ENCODE measurements at regions not wholly inside any gene's neighbourhood (a gene's known extent, or its start where the extent isn't known, plus 50 kb on each side); places are given as distances from the start of the nearest gene placed in this dataset.

GRCh38 chr10:8229153-8229552, 174.7 kb downstream of the GATA3 start:
- no peak overlapping the region for H3K4me2 ChIP-seq (ENCODE audit: low read length)
- no peak overlapping the region for H3K4me3 ChIP-seq (ENCODE audit: low read length)
- H4K20me1 ChIP-seq (ENCODE audit: control insufficient read depth, insufficient read depth, low read depth, low read length), result no peaks in the 10 kb centered on the region
- no peaks in the 10 kb centered on the region for H3K36me3 ChIP-seq (ENCODE audit: control insufficient read depth, low read length)
- TF ChIP-seq EZH2phosphoT487 (IDR thresholded peaks at IDR 0.05; ENCODE audit: borderline replicate concordance, low read length), result no peak
- no peak for TF ChIP-seq CTCF (IDR thresholded peaks at IDR 0.05; ENCODE audit: low read depth, low read length, poor library complexity, severe bottlenecking)
- H3F3A ChIP-seq (ENCODE audit: control insufficient read depth, insufficient read depth), result no peaks in the 10 kb centered on the region
- H3K9me2 ChIP-seq (replicated peaks; ENCODE audit: control insufficient read depth, low read length), result no peaks in the 10 kb centered on the region
- H3K4me1 ChIP-seq (ENCODE audit: control insufficient read depth, low read length), result no peaks in the 10 kb centered on the region
- H3K79me2 ChIP-seq (ENCODE audit: control insufficient read depth, low read length), result no peaks in the 10 kb centered on the region
- no peak overlapping the region for H3K27ac ChIP-seq (ENCODE audit: low read depth, low read length)
- H3K9me3 ChIP-seq (ENCODE audit: control insufficient read depth, insufficient read depth, low read length), result no peaks in the 10 kb centered on the region
- no peaks in the 10 kb centered on the region for H3K27me3 ChIP-seq (ENCODE audit: control insufficient read depth, low read length)

- no peak overlapping the region for H3K4me3 ChIP-seq (ENCODE audit: low read length)
- no peaks in the 10 kb centered on the region for H3K79me2 ChIP-seq (ENCODE audit: control insufficient read depth, low read length)
- no peaks in the 10 kb centered on the region for H3K9me2 ChIP-seq (replicated peaks; ENCODE audit: control insufficient read depth, low read length)
- H3K27me3 ChIP-seq (ENCODE audit: control insufficient read depth, low read length), result no peaks in the 10 kb centered on the region
- no peaks in the 10 kb centered on the region for H3K4me1 ChIP-seq (ENCODE audit: control insufficient read depth, low read length)
- H3F3A ChIP-seq (ENCODE audit: control insufficient read depth, insufficient read depth), result no peaks in the 10 kb centered on the region
- no peak overlapping the region for H3K27ac ChIP-seq (ENCODE audit: low read depth, low read length)
- no peaks in the 10 kb centered on the region for H3K9me3 ChIP-seq (ENCODE audit: control insufficient read depth, insufficient read depth, low read length)
- no peak overlapping the region for H3K4me2 ChIP-seq (ENCODE audit: low read length)
- H3K36me3 ChIP-seq (ENCODE audit: control insufficient read depth, low read length), result no peaks in the 10 kb centered on the region
- no peaks in the 10 kb centered on the region for H4K20me1 ChIP-seq (ENCODE audit: control insufficient read depth, insufficient read depth, low read depth, low read length)
- TF ChIP-seq EZH2phosphoT487 (IDR thresholded peaks at IDR 0.05; ENCODE audit: borderline replicate concordance, low read length) (no peak), CTCF (IDR thresholded peaks at IDR 0.05; ENCODE audit: low read depth, low read length, poor library complexity, severe bottlenecking) (no peak)
These were observed 176.4 kb downstream of the GATA3 start for GRCh38 chr10:8230902-8231301.

DNA sequence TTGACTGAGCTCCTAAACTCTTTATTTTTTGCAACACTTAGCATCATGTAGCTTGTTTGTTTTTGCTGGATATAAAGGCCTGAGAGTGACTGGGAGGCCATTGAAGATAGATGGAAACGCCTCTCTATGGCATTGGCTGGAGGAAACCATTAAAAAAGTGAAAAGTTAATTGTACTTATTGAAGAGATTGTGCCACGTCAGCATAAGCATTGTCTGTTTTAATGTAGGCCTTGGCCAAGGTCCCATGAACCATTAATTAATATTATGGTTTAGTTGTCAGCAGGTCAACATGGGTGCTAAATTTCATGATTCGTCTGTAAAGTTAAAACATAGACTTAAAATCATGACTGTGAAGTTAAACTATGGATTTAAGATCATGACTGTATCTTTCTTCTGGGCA, 178.6 kb downstream of the GATA3 start:
- no peaks in the 10 kb centered on the region for H3K27me3 ChIP-seq (ENCODE audit: control insufficient read depth, low read length)
- TF ChIP-seq CTCF (IDR thresholded peaks at IDR 0.05; ENCODE audit: low read depth, low read length, poor library complexity, severe bottlenecking) (no peak), EZH2phosphoT487 (IDR thresholded peaks at IDR 0.05; ENCODE audit: borderline replicate concordance, low read length) (no peak)
- no peaks in the 10 kb centered on the region for H3K9me2 ChIP-seq (replicated peaks; ENCODE audit: control insufficient read depth, low read length)
- no peaks in the 10 kb centered on the region for H3K36me3 ChIP-seq (ENCODE audit: control insufficient read depth, low read length)
- no peak overlapping the region for H3K27ac ChIP-seq (ENCODE audit: low read depth, low read length)
- H3K9me3 ChIP-seq (ENCODE audit: control insufficient read depth, insufficient read depth, low read length), result no peaks in the 10 kb centered on the region
- H3K4me2 ChIP-seq (ENCODE audit: low read length), result no peak overlapping the region
- no peaks in the 10 kb centered on the region for H3K79me2 ChIP-seq (ENCODE audit: control insufficient read depth, low read length)
- no peak overlapping the region for H3K4me3 ChIP-seq (ENCODE audit: low read length)
- no peaks in the 10 kb centered on the region for H4K20me1 ChIP-seq (ENCODE audit: control insufficient read depth, insufficient read depth, low read depth, low read length)
- H3K4me1 ChIP-seq (ENCODE audit: control insufficient read depth, low read length), result no peaks in the 10 kb centered on the region
- H3F3A ChIP-seq (ENCODE audit: control insufficient read depth, insufficient read depth), result no peaks in the 10 kb centered on the region

DNA sequence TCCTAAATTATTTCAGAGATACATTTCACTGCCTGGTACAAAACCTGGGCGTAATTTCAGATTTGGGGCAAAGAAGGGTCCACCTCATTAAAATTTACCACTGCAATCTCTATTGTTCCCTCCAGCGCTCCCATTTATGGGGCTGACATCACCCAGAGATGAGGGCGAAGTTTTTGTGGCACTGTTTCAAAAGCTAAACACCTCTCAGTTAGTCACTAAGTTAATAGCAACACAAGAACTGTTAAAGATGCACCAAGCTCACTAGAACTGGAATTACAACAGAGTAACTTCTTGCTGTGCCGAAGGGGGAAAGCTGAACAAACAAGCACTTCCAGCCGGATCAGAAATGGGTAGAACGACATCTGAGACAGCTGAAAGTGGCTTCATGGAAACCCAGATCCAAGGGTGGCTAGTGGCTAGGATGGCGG, 179.4 kb downstream of the GATA3 start:
- no peaks in the 10 kb centered on the region for H4K20me1 ChIP-seq (ENCODE audit: control insufficient read depth, insufficient read depth, low read depth, low read length)
- no peaks in the 10 kb centered on the region for H3K9me2 ChIP-seq (replicated peaks; ENCODE audit: control insufficient read depth, low read length)
- no peaks in the 10 kb centered on the region for H3F3A ChIP-seq (ENCODE audit: control insufficient read depth, insufficient read depth)
- H3K36me3 ChIP-seq (ENCODE audit: control insufficient read depth, low read length), result no peaks in the 10 kb centered on the region
- H3K79me2 ChIP-seq (ENCODE audit: control insufficient read depth, low read length), result no peaks in the 10 kb centered on the region
- H3K4me1 ChIP-seq (ENCODE audit: control insufficient read depth, low read length), result no peaks in the 10 kb centered on the region
- H3K9me3 ChIP-seq (ENCODE audit: control insufficient read depth, insufficient read depth, low read length), result no peaks in the 10 kb centered on the region
- no peak for TF ChIP-seq CTCF (IDR thresholded peaks at IDR 0.05; ENCODE audit: low read depth, low read length, poor library complexity, severe bottlenecking)
- no peak for TF ChIP-seq EZH2phosphoT487 (IDR thresholded peaks at IDR 0.05; ENCODE audit: borderline replicate concordance, low read length)
- H3K4me2 ChIP-seq (ENCODE audit: low read length), result no peak overlapping the region
- H3K4me3 ChIP-seq (ENCODE audit: low read length), result no peak overlapping the region
- H3K27ac ChIP-seq (ENCODE audit: low read depth, low read length), result no peak overlapping the region
- no peaks in the 10 kb centered on the region for H3K27me3 ChIP-seq (ENCODE audit: control insufficient read depth, low read length)

Measured in DOHH2 (cell line).